ENCODE measurements at regions not wholly inside any gene's neighbourhood (a gene's known extent, or its start where the extent isn't known, plus 50 kb on each side); places are given as distances from the start of the nearest gene placed in this dataset.

DNA sequence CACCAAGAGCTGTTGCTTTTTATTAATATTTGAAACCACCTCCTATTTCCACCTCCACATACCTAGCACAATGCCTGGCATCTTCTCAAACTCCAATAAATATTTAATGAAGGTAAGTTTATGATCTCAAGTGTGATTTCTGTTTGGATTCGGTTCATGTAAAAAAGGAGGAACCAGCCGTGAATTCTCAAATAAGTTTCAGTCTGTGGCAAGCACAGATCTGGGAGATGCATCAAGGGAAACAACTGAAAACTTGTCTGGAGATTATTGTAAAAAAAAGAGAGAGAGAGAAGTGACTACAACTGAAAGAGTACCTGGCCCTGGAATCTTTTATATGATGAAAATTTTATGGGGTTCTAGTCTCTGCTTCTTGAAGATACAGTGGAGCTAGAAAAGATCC lies 52.8 kb upstream of the PNRC1 start:
- TF ChIP-seq EZH2 (IDR thresholded peaks at IDR 0.05; ENCODE audit: borderline replicate concordance, low read depth, low read length, poor library complexity, severe bottlenecking), result no peak
- TF ChIP-seq, protein P1, sequence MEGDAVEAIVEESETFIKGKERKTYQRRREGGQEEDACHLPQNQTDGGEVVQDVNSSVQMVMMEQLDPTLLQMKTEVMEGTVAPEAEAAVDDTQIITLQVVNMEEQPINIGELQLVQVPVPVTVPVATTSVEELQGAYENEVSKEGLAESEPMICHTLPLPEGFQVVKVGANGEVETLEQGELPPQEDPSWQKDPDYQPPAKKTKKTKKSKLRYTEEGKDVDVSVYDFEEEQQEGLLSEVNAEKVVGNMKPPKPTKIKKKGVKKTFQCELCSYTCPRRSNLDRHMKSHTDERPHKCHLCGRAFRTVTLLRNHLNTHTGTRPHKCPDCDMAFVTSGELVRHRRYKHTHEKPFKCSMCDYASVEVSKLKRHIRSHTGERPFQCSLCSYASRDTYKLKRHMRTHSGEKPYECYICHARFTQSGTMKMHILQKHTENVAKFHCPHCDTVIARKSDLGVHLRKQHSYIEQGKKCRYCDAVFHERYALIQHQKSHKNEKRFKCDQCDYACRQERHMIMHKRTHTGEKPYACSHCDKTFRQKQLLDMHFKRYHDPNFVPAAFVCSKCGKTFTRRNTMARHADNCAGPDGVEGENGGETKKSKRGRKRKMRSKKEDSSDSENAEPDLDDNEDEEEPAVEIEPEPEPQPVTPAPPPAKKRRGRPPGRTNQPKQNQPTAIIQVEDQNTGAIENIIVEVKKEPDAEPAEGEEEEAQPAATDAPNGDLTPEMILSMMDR (conservative IDR thresholded peaks at IDR 0.05; ENCODE audit: low read depth, low read length), result no peak
